ENCODE measurements at regions not wholly inside any gene's neighbourhood (a gene's known extent, or its start where the extent isn't known, plus 50 kb on each side); places are given as distances from the start of the nearest gene placed in this dataset.

GRCh38 chr2:10985901-10986535, 74.3 kb downstream of the KCNF1 start:
- DNase-seq = no peak

GRCh38 chr2:10987439-10987838, 75.7 kb downstream of the KCNF1 start:
- DNase-seq = no peak

GRCh38 chr2:10987861-10988260, 76.1 kb downstream of the KCNF1 start:
- no peak for DNase-seq

GRCh38 chr2:10989151-10989550, 77.4 kb downstream of the KCNF1 start:
- no peak for DNase-seq

GRCh38 chr2:10989782-10990181, 78.0 kb downstream of the KCNF1 start:
- no peak for DNase-seq

- no peak for DNase-seq
Measured at GRCh38 chr2:10990561-10991111, 78.9 kb downstream of the KCNF1 start.

GRCh38 chr2:10992023-10992791, 80.5 kb downstream of the KCNF1 start:
- no peak for DNase-seq

- no peak for DNase-seq
Measured at GRCh38 chr2:10993001-10993481, 81.3 kb downstream of the KCNF1 start.

GRCh38 chr2:10995366-10995970, 83.7 kb downstream of the KCNF1 start:
- no peak for DNase-seq

GRCh38 chr2:11004199-11004598, 92.5 kb downstream of the KCNF1 start:
- DNase-seq = no peak

- DNase-seq = no peak
Measured at GRCh38 chr2:11005032-11005431, 93.3 kb downstream of the KCNF1 start.

- DNase-seq = no peak
Measured at GRCh38 chr2:11006191-11006590, 94.5 kb downstream of the KCNF1 start.

- no peak for DNase-seq
Measured at GRCh38 chr2:11007331-11008264, 95.9 kb downstream of the KCNF1 start.

GRCh38 chr2:11008773-11009172, 97.0 kb downstream of the KCNF1 start:
- DNase-seq = no peak

- no peak for DNase-seq
Measured at GRCh38 chr2:11009176-11009575, 97.4 kb downstream of the KCNF1 start.

- DNase-seq = no peak
Measured at GRCh38 chr2:11009891-11010290, 98.2 kb downstream of the KCNF1 start.

GRCh38 chr2:11011359-11011758, 99.6 kb downstream of the KCNF1 start:
- no peak for DNase-seq

- DNase-seq = no peak
Measured at GRCh38 chr2:11012131-11012693, 100.5 kb downstream of the KCNF1 start.

GRCh38 chr2:11013196-11013595, 101.5 kb downstream of the KCNF1 start:
- no peak for DNase-seq

GRCh38 chr2:11014026-11014425, 102.3 kb downstream of the KCNF1 start:
- DNase-seq = no peak

GRCh38 chr2:11016735-11017388, 105.1 kb downstream of the KCNF1 start:
- no peak for DNase-seq

GRCh38 chr2:11017921-11018320, 106.2 kb downstream of the KCNF1 start:
- DNase-seq = no peak
